ENCODE measurements at regions not wholly inside any gene's neighbourhood (a gene's known extent, or its start where the extent isn't known, plus 50 kb on each side); places are given as distances from the start of the nearest gene placed in this dataset.

DNA sequence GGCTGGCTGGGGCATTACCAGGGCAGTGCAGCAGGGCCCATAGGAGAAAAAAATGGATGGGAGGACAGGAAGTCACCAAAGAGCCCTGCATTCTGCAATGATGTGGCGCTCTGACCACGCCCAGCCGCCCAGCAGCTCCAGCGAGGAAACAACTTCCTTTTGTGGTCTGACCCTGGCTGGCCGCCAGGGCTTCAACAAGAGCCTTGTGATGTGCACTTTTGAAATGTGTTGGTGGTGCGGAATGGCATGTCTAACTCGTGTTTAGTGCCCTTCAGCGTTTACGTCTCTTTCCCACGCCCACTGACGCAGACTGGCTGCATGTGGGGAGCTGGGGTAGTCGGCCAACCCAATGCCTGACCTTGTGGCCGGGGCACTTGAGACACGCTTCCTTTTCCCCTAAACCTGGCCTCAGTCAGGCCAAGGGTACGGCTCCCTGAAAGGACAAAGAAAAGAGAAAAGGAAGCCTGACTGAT is 81.9 kb upstream of the CTNNB1 start:
- DNase-seq = peak; percentile 100

DNA sequence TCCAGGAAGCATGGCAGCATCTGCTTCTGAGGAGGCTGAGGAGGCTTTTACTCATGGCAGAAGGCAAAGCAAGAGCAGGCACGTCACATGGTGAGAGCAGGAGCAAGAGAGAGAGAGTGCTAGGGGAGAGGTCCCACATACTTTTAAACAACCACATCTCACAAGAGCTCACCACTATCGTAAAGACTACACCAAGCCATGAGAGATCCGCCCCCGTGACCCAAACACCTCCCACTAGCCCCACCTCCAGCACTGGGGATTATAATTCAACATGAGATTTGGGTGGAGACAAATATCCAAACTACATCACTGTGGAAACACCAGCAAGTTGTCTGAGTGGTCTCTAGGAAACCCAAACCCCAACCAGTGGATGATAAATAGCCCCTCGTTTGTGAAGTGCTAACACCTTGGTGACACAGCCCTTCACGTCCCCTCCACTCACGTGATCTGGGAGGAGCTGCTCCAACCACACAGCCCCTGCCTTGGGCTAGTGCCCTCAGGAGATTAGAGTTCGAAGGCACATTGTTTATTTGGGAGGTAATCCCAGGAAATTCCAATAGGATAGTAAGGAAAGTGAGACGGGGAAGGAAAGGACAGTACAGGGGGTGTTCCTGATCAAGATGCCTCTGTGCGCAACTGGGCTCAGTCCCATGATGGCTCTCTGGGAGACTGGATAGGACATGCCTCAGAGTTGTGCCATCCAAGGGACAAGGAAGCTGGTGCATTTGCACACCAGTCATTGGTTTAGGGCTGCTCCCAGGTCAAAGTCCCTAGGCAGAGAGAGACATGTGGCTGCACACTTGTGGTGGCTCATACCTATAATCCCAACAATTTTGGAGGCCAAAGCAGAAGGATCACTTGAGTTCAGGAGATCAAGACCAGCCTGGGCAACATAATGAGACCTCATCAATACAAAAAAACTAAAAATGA is 80.6 kb upstream of the CTNNB1 start:
- no peak for DNase-seq

DNA sequence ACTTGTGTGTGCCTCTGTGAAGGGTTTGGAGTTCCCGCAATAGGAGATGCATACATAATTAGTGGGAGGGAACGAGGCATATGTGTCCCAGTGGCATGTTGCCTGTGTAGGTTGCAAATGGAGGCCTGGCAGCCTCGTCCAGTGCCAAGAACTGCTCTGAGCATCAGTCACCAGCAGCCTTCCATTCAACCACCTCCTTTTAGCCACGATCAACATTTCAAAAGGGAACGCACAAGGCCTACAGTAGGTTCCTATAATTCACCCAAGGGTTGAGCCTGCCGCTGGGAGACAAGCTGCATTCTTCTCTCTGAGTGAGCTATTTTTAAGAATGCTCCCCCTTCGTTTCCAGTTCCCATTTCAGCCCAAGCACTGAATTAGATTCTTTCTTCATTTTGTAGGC is 78.8 kb upstream of the CTNNB1 start:
- DNase-seq = peak; percentile 31

DNA sequence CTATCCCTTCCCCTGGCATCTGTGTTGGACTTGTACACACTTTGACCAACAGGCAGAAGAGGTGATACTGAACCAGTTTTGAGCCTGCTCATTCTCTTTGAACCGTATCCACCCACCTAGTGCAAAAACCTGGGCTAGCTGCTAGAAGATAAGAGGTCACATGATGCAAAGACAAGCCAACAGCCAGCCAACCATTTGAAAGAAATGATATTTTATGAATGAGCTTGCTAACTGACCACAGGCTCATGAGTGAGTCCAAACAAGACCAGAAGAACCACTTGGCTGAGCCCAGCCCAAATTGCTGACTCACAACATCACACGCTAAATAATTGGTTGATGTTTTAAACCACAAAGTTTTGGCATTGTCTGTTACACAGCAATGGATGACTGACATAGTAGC is 74.0 kb upstream of the CTNNB1 start:
- no peak for DNase-seq

DNA sequence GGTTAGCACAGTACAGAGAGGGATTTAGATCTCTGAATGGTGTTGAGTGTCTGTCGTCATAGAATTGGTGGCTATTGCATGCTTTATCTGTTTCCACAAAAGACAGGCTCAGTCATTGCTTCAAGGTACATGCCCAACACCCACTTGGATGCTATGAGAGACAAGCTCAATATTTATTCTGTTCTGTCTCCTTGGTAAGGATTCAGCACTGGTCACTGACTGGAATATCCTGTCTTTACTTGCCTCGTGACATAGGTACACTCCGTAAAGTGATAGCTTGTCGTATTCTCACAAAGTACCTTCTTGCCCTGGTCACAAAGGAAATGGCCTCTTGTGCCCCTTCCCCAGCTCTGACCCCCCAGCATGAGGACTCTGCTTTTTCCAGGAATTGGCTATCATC is 72.8 kb upstream of the CTNNB1 start:
- no peak for DNase-seq

DNA sequence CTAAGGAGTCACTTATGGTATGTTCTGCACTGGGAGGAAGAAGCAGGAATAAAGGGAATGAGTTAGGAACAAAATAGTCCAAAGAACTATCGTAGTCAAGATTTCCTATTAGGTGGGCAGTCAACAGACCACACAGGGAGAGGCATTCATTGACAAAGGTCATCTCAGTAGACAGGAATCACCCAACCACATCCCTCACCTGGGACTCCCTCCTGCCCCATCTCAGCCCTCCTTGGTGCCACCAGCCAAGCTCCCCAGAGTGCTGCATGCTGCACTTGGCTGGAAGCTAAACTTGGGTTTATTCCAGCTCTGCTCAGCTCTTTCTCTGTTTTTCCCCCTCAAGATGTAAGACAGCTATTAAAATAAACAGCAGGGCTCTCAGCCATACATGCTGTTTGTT is 72.3 kb upstream of the CTNNB1 start:
- no peak for DNase-seq

DNA sequence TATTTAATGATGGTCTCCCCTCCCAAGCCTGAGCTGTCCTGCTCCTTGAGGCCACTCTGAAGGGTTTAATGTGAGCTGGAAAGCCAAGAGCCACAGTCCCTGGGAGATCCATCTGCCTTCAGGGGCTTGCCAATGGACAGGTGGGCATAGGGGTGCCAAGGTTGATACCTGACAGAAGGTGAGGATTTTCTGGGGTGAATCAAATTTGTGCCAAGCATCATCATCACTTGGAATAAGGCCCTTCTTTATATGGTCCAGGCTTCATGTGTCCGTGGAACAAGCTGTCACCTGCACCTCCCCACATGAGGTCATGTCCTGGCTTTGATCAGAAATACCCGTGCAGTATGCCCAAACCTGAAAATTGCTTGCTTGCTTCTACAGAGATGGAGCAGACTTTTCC is 71.9 kb upstream of the CTNNB1 start:
- no peak for DNase-seq

DNA sequence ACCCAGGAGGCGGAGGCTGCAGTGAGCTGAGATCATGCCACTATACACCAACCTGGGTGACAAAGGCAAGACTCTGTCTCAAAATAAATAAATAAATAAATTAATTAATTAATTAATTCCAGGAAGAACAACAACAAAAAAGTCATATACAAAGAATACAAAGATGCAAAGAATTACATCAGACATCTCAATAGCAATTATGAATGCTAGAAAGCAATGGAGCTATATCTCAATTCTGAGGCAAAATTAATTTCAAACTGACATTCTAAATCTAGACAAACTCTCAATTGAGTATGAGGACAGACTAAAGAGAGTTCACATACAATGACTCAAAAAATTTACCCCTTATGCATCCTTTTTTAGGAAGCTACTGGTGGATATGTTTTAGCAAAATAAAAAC is 69.6 kb upstream of the CTNNB1 start:
- DNase-seq = no peak

DNA sequence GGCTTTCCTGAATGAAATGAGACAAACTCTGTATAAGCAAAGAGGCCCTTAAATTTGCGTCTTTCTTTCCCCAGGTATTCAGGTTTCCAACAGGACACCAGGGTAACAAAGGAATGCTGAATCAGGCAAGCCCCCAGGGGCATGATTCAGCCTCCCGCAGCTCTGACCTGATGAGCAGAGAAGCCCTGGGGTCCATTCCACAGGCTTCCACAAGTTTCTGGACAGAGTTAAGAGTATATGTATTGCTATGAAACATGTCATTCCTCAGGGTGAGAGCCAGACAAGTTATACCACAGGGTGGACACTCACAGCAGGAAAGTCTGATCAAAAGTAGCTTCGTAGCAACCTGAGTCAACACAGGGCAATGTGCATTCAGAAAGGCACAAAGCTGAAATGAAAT is 68.1 kb upstream of the CTNNB1 start:
- no peak for DNase-seq

DNA sequence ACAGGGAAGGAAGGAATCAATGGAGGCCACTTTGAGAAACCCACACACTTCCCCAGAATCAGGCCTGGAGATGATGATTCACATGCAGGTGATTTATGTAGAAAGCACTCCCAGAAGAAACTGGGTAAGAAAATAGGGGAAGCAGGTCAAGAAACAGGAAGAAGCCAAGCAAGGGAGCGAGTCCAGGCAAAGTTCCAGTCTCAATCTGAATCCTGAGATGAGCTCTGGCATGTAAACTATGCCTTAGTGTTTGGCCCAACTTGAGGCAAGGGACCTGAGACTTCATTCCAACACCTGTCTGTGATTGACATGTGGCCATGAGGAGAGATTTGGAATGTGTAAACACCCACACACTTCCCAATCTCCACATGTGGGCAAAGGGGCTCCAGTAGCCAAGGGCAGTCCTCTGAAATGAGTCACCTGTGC is 61.6 kb upstream of the CTNNB1 start:
- DNase-seq = peak; percentile 89

DNA sequence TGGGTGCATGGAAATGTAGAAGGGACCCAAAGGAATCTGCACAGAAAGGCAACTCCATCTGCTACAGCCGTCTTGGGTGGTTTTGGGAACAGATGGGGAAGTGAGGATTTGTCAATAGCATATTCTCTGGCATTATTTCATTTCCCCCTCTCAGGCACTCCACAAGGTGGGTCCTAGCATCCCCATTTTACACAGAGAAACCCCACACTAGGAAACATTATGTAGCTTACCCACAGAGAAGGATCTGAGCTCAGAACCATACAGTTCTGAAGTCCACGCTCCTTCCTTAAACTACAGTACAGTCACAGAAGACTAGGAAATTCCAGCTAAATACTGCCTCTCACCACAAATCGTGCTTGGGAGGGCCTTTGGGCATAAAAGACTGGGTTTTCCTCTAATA is 61.2 kb upstream of the CTNNB1 start:
- DNase-seq = peak; percentile 33

DNA sequence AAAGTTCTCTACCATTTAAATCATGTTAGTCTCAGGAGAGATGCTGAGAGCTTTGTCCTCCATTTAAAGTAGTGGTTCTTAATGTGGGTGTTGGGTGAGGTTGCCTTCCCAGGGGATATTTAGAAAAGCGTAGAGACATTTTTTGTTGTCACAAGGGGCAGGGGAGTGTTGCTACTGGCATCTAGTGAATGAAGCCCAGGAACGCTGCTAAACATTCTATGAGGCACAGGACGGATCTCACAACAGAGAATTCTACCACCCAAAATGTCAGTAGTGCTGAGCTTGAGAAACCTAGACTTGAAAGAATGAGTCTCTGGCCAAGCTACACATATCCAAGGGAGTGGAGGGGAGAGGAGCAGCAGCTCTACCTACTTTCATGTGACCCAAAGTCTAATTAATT is 60.7 kb upstream of the CTNNB1 start:
- no peak for DNase-seq

DNA sequence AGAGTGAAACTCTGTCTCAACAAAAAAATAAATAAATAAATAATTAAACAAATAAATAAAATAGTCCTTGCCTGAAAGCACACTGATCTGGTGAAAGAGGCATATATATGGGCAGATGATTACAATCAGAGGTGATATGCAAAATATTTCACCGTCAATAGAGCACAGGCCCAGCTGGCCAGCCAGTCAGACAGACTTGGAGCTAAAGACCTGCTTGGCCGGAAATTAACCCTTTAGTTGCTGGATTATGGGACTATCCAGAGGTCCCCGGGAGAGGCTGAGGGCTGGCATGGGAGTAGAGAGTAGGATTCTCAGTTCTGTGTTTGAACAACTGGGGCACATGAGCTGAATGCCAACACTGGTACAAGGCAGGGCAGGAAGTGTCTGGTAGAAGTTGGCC is 59.1 kb upstream of the CTNNB1 start:
- DNase-seq = no peak

DNA sequence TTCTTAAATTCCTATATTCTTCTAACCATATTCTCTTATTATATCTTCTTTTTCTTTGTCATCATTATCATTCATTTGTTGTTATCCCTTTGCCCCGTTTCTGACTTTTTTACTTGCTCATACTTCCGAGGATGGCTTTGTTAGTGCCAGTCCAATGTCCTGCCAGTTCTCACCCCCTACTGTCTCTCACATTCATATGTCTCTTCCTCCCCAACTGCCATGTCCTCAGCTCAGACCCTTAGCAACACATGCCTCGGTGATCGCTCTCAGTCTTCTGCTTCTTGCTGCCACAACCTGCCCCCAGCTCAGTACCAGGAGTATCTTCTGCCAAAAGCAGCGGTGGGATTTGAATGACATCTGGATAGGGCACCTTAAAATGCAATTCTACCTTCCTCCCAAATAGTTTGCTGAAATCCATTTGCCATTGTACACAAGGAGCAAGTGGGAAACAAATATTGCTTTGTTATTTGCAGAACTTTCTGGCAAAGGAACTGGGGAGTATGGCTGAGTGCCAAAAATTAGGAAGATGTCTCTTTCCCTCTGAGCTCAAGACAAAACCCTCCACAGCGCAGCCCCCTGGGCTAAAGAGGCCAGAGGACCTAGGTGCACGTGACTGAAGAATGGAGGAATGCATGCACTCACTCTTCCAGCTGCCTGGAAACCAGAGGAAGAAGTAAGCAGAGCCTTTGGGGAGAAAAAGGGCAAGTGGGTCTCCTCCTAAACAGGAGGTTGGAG is 57.7 kb upstream of the CTNNB1 start:
- no peak for DNase-seq

DNA sequence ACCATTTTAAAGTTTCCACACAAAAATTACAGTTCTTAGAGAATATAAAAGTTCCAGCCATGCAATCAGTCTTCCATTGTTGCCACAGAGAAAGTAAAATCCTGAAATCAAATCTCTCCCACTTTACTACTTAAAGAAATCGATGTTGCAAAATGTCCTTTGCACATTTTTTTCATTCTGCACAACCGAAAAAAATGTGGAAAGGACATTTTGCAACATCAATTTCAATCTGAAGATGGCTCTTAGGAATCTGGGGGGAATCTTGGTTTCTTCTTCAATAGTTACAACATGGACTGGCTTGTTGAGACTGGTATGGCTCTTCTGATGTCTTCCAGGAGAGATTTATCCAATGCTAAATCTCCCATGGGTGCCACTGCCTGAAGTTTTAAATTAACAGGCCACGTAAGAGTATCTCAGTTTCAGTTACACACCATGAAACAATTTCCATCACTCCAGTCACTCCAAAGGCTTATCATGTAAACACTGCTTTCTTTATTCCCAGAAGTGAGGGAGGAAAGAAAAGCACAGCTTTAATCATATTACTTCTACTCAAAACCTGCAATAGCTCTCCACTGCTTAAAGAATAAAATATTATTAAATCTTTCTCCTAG is 55.8 kb upstream of the CTNNB1 start:
- no peak for DNase-seq

DNA sequence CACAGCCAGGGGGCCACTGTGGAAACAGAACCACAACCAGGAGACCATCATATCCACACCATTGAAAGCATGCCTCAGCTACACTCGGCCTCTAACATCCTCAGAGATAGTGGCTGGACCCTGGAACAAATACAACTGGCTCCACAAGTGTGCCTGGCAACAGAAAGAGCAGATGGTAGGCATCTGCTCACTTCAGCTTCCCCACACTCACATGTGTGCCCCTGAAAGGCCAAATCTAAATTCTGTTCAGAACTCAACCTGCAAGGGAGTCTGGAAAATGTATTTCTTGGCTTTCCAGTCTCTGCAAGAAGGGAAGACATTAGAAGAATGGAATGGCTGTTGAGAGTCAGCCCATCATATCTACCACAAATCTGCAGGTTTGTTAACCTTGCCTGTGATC is 54.7 kb upstream of the CTNNB1 start:
- DNase-seq = no peak

DNA sequence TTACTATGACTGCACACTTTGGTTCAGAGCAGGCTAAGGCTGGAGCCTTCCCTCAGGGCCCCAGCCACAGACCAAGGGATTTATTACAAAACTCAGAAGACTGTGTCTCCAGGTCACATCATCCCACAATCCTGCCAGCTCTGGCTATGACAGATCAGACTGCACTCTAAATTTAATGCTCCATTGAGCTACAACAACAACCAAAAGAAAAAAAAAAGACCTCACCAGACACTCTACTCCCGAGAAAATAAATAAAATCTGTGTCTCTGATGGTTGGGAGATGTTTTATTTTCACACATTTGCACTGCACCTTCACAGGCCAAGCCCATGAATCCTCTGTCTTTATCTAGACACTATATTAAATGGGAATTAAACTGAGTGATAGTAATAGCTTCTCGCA is 50.8 kb upstream of the CTNNB1 start:
- no peak for DNase-seq

DNA sequence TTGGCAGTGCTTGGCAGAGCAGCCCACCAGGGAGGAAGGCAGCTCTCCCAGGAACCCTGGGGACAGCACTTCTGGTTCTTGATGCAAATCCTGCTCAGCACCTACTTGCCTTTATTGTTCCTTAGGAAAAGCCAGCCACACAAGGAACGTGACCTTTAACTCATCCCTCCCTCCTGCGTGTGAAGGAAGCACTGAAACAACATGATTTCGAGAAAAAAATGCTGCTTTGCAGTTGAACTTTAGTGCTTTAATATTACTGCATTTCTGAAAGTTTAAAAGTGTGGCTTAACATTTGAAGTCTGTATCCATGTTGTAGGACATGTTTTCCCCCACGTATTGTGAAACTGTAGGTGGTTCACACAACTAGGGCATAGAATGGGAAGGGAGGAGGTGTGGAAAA is 50.4 kb upstream of the CTNNB1 start:
- no peak for DNase-seq
